HG02852 (cell line): ENCODE measurements at regions not wholly inside any gene's neighbourhood (a gene's known extent, or its start where the extent isn't known, plus 50 kb on each side); places are given as distances from the start of the nearest gene placed in this dataset.
"Not testable (repeated sequence)": the region's sequence is repeated elsewhere in the genome, so short reads cannot be mapped to it uniquely, and the experiment has no call there.

Experiments used
- ATAC-seq: cut with Tn5 transposase; IDR thresholded peaks from one replicate; pipeline ENCODE4 v1.9.1; 2021; ENCODE audit warnings: mild to moderate bottlenecking, moderate library complexity; ENCODE audit not compliant: unreplicated experiment

GRCh38 chr10:57362811-57363210, 904.9 kb downstream of the IPMK start:
- no peak for ATAC-seq

- ATAC-seq, result no peak
These were observed 914.2 kb downstream of the IPMK start for GRCh38 chr10:57353403-57354003.

GRCh38 chr10:57351076-57351475, 916.6 kb downstream of the IPMK start:
- no peak for ATAC-seq

- ATAC-seq, result no peak
These were observed 926.4 kb downstream of the IPMK start for GRCh38 chr10:57341294-57341693.

- ATAC-seq, result peak; percentile 56
These were observed 928.7 kb downstream of the IPMK start for GRCh38 chr10:57338823-57339558.

GRCh38 chr10:57336865-57337264, 930.8 kb downstream of the IPMK start:
- ATAC-seq, result no peak

GRCh38 chr10:57336341-57336740, 931.4 kb downstream of the IPMK start:
- ATAC-seq, result no peak

- ATAC-seq, result no peak
These were observed 933.2 kb downstream of the IPMK start for GRCh38 chr10:57334523-57334922.

GRCh38 chr10:57333880-57334279, 933.8 kb downstream of the IPMK start:
- no peak for ATAC-seq

GRCh38 chr10:57321400-57321854, 946.3 kb downstream of the IPMK start:
- ATAC-seq, result not testable (repeated sequence)

- no peak for ATAC-seq
These were observed 947.3 kb downstream of the IPMK start for GRCh38 chr10:57320416-57320815.

- ATAC-seq, result no peak
These were observed 953.0 kb upstream of the ZWINT start for GRCh38 chr10:57314046-57314445.

GRCh38 chr10:57303566-57303965, 942.5 kb upstream of the ZWINT start:
- ATAC-seq, result no peak

- no peak for ATAC-seq
These were observed 939.7 kb upstream of the ZWINT start for GRCh38 chr10:57300718-57301117.

- ATAC-seq, result no peak
These were observed 933.6 kb upstream of the ZWINT start for GRCh38 chr10:57294698-57295097.

GRCh38 chr10:57288754-57289153, 927.7 kb upstream of the ZWINT start:
- no peak for ATAC-seq

- no peak for ATAC-seq
These were observed 901.8 kb upstream of the ZWINT start for GRCh38 chr10:57262892-57263291.

GRCh38 chr10:57260175-57260574, 899.1 kb upstream of the ZWINT start:
- ATAC-seq, result no peak

GRCh38 chr10:57249615-57250281, 888.7 kb upstream of the ZWINT start:
- ATAC-seq, result no peak

- ATAC-seq, result no peak
These were observed 886.2 kb upstream of the ZWINT start for GRCh38 chr10:57247271-57247670.

- ATAC-seq, result no peak
These were observed 864.9 kb upstream of the ZWINT start for GRCh38 chr10:57225920-57226319.

GRCh38 chr10:57224811-57225210, 863.8 kb upstream of the ZWINT start:
- no peak for ATAC-seq
